Stimulated activated CD8-positive, alpha-beta memory T cell treated with anti-CD3 and anti-CD28 coated beads, Interleukin-4, amount 100 ng/mL, for 1 hour (primary cell): ENCODE measurements at regions not wholly inside any gene's neighbourhood (a gene's known extent, or its start where the extent isn't known, plus 50 kb on each side); places are given as distances from the start of the nearest gene placed in this dataset.

Experiments
- DNase-seq, 2 donors: peaks; one replicate each; pipeline ENCODE4 v3.0.0-alpha.2; 2020; ENCODE audit warnings: low read depth in 2 of 2, low spot score in 1 of 2

GRCh38 chr1:244192325-244192724 lies 141.2 kb downstream of the ZBTB18 start:
- no peak for DNase-seq

DNA sequence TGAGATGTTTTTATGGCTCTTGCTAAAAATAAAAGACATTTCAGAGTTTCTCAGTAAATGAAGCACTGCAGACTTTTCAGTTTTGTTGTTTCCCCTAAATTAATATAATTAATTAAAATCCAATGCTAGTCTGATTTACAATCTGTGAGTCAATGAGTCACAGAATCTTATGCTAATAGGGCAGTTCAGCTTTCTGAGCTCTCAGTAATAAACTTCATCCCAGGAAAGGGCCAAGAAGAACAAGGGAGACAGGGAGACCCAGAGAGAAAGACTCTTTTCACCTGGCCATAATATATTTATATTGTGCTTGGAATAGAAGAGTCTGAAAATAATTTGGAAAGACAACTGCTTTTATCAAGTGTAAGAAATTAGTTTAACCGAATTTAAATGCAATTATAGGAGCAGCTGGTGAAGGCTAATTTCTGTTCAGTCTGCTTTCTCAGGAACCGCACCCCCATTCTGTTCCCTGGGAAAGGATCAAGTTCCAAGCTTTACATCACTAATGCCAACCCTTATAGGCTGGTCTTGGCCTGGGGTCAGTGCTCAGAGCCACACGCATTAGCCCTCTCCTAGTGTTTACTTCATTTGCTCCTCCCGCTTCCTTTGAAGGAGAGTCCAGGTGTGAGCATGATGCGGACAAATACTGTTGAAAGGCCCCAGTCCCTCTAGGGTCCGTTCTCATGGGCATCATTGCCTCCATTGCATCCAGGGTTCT lies 145.6 kb downstream of the ZBTB18 start:
- DNase-seq = no peak

DNA sequence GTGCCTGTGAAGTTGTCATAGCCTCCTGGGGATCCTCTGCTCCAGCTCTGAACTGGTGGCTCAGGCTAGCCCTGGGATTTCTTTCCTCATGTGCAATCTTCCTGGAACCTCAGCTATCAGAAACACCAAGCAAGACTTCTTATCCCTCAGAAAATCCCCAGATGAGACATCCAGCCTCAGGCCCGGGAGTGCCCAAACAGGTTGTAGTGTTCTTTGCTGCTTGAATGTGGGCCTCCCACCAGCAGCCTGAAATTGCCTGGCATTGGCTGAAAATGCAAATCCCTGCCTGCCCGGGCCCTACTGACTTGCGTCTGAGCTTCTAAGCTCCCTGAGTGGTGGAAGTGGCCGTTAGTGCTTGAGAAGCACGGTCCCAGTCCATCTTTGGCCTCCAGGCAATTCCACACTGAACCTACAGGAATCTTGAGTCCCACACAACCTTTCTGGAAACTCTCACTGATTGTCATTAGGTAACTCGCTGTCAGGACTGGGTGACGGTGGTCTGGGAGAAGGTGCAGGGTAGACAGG lies 146.8 kb downstream of the ZBTB18 start:
- DNase-seq = no peak

DNA sequence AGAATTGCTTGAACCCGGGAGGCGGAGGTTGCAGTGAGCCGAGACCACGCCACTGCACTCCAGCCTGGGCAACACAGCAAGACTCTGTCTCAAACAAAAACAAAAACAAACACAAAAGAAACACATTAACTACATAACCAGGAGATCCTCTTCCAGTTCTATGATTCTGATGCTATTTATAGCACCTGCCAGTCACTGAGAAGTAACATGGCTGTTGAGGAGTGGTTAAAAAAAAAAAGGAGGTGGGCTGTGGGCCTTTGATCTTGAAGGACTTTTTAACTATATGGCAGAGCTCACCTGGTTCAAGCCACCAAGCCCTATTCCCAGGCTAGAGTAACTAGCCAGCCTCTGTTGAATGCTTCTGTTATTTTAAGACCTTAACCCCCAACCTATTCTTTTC lies 148.8 kb downstream of the ZBTB18 start:
- no peak for DNase-seq

DNA sequence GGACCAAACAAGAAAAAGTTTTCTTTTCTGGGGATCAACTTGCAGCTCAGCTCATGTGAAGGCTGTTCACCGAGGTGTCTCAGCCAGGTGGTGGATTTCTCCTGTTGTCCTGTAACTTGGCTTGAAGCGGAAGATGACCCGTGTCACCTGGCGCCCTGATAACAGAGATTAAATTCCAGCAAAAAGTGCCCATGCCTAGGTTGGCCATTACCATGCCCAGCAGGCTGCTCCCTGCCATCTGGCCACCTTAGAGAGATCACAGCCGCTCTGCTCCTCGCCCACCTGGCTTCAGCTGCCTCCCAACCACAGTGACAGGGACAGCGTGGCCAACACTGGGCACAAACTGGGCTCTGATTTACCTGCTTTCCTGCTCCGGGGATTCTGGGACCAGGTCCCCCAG lies 149.5 kb downstream of the ZBTB18 start:
- DNase-seq = no peak

DNA sequence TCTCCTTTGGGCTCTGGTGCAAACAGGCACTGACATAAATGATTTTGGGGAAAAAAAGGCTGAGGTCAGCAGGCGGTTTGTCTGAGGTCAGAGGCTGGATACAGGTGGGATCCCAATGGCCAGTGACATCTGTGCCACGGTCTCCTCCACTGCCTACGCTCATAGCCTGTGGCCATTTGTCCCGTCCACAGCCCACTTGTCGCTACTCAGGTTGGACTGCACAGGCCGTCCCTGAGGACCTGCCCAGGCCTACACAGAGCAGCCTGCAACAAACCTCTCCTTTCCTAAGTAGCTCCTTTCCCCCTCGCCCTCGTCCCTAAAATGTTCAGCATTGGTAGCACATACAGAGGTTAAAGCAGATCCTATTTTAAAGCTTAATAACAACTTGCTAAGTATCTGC lies 150.7 kb downstream of the ZBTB18 start:
- DNase-seq = no peak

DNA sequence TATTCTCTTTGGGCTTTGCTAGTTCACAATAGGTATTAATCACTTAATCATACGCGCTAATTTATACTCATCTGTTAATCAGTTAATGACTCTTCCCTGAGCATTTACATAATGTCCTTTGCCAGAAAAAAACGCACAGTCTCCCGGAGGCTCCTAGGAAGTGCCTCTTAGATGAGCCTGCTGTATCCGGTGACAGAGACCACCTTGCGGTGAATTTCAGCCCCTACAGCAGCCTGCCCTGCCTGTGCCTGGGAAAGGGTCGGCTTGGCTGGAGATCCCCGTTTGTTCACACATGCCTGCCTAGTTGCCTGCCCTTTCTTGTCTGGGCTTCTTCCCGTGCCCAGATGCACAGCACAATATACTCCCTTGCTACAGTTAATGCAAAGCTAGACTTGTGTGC lies 152.9 kb downstream of the ZBTB18 start:
- DNase-seq = no peak

GRCh38 chr1:244205171-244205570 lies 154.1 kb downstream of the ZBTB18 start:
- DNase-seq = no peak

DNA sequence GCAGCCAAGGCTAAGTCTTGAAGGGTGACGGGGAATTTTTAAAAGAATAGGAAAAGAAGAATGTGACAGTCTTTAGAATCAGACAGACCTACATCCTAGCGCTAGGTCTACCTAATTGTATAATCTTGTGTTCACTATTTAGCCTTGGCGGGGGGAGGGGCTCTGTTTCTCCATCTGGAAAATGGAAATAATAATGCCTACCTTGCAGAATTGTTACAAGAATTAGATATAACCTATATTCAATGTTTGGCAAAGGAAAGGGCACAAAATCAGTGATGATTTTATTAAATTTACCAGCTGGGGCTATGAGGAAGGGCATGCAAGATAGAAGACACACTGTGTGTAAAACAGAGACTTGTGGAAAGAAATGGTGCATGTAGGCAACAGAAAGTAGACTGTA lies 154.8 kb downstream of the ZBTB18 start:
- DNase-seq = no peak

- DNase-seq = no peak
These were observed 156.2 kb downstream of the ZBTB18 start for GRCh38 chr1:244207042-244207934.

DNA sequence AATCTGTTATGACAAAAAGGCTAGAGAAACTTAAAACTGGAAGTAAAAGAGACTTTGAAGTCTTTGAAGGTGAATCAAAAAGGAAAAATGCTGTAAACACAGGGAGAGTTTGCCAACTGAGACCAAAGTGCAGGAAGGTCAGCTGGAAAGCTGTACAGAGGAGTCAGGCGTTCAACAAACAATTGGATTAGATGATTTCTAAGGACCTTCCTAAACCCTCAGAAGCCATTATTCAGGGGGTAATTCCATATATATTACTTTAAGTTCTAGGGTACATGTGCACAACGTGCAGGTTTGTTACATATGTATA lies 156.8 kb downstream of the ZBTB18 start:
- no peak for DNase-seq

GRCh38 chr1:244209955-244210354 lies 158.9 kb downstream of the ZBTB18 start:
- no peak for DNase-seq

DNA sequence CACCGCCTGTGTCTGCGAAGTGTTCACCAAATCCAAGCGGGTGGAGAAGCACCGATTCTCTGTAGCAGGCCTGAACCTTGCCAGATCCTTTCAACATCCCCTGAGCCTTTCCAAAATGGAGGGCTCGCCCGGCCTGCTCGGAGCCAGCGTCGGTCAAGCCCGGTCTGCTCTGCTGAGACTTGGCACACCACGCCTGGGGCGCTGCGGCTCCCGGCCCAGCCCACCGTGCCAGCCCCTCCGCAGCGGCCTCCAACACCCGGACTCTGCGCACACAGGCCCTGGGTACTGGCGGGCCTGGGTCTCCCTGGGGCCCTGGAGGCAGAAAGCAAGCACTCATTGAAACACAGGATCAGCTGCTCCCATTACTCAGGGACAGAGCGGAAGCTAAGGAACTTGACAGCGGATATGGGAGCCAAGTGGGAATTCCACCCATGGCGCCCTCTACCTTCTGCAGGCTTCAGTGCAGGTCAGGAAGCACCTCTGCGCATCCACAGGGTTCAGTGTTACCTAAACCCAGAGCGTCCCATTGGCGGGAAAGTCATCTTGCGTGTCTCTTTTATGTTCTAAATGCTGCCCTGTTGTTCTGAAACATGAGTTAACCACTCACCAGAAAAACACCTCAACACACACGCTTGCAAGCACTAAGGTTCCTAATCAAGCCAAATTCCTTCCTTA lies 159.9 kb downstream of the ZBTB18 start:
- no peak for DNase-seq

DNA sequence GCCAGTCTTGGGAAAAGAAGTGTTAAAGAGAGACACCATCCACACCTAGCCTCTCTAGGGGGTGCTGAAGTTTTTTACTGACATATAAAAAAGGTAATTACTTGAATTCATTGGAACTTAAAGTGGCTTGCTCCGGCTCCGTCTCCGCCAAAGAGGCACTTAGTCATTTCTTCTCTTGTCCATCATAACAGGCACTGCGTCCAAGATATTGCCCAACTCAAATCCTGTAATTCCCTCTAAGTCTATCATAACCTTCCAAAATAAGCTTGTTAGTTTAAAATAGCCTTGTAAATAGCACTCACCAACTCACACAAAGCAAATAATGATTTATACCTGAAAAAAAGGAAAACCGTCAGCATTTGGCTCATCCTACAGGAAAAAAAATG lies 160.5 kb downstream of the ZBTB18 start:
- no peak for DNase-seq

DNA sequence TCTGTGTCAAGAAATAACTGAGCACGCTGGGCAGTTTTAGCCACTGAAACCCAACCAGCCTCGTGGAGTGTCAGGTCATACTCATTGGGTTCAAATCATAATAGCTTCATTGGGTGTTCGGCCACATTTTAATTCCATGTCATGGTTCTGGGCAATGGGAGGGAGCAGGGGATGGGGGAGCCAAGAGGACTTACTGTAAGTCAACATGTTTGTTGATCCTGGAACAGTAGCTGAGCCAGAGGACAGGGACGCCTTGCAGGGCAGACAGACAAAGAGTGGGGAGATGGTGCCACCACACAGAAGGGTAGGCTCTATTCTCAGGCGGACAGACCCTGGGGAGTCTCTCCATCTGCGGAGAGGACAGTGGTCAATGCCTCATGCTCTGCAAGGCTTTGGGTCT lies 161.1 kb downstream of the ZBTB18 start:
- DNase-seq = no peak

DNA sequence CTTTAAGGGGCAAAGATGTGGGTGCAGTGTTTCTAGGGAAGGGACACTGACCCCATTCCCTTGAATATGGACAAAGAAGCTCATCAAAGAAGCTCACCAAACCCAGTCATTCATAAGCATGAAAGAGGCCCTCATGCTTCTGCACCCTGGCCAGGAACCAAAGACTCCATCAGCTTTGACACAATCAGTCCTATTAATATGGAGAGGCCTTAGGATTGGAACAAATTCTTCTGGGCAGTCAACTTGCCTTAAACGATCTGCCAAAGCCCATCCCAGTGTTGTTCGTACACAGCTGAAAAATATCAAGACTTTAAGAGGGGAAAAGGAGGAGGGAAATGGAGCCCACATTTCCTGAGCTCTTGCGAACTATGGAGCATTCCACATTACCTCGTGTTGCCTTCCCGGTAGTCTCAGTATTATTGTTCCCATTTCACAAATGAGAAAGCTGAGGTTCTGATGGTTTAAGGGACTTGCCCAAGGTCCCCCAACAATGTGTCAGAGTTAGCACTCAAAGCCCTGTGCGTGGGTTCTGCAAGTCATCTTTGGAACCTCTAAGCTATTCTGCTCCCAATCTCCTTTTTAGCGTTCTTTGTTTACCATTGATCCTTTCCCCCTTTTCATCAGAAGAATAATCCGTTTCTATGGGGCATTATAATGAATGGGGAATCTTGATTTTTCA lies 161.9 kb downstream of the ZBTB18 start:
- no peak for DNase-seq

DNA sequence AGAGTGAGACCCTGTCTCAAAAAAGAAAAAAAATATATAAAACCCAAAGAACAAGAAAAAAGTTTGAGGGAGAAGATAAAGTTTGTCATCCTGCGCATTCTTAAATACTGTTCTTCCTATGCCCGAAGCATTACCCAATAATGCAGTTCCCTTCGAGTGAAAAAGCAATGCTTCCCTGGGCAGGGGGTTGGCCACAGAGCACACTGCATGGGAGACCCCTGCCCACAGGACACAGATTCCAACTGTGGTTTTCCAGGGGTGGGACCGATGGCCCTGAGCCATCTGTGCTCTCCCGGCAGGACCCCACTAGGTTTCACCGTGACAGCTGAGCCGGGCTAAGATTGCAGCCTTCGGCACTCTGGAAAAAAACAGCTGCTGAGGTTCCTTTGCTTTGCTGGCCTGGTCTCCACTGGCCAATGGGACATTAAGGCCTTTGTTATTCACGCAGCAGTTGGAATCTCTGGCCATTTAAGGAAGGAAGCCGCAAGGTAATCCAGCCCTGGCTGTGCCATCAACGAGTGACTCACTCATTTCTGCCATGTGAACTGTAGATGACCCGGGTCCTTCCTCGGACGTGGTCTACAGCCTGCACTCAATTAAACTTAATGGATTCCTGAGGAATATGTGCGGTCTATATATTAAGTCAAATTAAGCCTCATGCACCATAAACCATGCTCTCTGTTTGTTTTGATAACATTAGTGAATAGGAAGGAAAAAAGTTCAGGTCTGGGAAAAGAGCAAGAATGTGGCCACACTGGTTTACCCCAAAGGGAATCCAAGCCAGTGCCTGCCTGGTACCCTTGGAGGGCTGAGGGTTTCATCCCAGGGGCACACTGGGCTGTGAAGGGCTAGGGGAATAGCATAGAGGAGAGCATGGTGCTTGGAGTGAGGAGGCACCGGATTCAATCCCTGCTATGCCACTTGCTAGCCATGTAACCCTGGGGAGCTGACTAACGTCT lies 163.2 kb downstream of the ZBTB18 start:
- DNase-seq = no peak

GRCh38 chr1:244216836-244217235 lies 165.8 kb downstream of the ZBTB18 start:
- DNase-seq = no peak

DNA sequence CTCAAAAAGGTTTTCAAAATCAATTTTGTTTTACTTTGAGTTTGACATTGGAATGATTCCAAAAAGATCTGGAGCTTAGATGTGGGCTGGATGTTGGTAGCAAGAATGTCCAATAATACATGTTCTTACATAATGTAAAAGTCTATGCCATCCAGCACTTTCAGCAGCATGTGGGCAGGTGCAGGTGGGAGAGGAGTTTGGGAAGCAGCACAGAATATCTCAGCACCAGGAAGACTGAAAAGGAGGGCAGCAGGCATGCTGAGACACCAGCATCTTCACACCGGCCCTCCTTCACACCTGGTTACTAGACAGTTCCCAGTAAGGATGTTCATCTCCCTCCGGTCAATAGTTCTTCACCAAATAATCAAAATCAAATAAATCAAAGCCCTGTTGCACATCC lies 166.6 kb downstream of the ZBTB18 start:
- DNase-seq = no peak

DNA sequence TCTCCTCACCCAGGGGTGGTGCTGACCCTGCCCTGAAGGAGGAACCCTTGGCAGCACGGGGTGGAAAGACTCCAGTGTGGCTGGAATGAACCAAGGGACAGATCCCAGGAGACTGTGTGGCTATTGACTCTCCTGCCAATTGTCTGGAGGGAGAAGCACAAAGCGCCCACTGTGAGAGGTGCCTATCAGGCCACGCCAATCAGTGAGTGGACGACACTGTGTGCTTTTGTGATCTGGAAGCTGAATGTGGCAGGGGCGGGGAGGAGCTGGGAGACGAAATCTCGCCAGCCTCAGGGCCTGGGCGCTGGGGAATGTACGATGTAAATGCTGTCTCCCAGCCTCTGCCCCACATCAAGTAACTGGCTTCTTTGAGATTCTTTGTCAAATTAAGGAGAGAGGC lies 167.1 kb downstream of the ZBTB18 start:
- DNase-seq = no peak
